GM10266 (cell line): ENCODE measurements at regions not wholly inside any gene's neighbourhood (a gene's known extent, or its start where the extent isn't known, plus 50 kb on each side); places are given as distances from the start of the nearest gene placed in this dataset.

Source experiments
- DNase-seq: peaks from one replicate; pipeline ENCODE4 v3.0.0; 2012; ENCODE audit errors: extremely low spot score
- TF ChIP-seq, protein P1 (sequence below): IDR thresholded peaks from 2 replicates; pipeline ENCODE4 v1.5.1; 2012; ENCODE audit warnings: mild to moderate bottlenecking, low read depth; ENCODE audit not compliant: control insufficient read depth, insufficient read depth; ENCODE audit errors: missing control alignments

- DNase-seq = no peak
- TF ChIP-seq, protein P1, sequence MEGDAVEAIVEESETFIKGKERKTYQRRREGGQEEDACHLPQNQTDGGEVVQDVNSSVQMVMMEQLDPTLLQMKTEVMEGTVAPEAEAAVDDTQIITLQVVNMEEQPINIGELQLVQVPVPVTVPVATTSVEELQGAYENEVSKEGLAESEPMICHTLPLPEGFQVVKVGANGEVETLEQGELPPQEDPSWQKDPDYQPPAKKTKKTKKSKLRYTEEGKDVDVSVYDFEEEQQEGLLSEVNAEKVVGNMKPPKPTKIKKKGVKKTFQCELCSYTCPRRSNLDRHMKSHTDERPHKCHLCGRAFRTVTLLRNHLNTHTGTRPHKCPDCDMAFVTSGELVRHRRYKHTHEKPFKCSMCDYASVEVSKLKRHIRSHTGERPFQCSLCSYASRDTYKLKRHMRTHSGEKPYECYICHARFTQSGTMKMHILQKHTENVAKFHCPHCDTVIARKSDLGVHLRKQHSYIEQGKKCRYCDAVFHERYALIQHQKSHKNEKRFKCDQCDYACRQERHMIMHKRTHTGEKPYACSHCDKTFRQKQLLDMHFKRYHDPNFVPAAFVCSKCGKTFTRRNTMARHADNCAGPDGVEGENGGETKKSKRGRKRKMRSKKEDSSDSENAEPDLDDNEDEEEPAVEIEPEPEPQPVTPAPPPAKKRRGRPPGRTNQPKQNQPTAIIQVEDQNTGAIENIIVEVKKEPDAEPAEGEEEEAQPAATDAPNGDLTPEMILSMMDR = no peak
Measured at GRCh38 chr2:22347306-22347705, 1037.7 kb upstream of the KLHL29 start.

DNA sequence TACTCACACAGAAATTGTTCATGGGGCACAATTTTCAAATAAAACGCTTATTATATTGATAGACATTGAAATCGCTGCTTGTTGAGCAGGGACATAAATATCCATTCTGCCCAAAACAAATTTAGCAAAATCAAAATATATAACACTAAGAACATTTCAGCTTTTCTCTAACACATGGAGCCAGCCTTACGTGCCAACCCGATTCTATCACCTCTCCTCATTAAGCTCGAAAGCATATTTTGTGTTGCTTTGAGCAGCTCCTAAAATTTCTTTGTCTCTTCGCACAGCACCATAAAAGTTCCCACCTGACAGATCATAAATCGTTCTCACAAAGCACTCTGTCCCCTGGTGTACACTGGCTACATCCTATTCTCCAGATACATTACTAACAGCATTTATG lies 1034.4 kb upstream of the KLHL29 start:
- no peak for DNase-seq
- TF ChIP-seq, protein P1 = no peak

DNA sequence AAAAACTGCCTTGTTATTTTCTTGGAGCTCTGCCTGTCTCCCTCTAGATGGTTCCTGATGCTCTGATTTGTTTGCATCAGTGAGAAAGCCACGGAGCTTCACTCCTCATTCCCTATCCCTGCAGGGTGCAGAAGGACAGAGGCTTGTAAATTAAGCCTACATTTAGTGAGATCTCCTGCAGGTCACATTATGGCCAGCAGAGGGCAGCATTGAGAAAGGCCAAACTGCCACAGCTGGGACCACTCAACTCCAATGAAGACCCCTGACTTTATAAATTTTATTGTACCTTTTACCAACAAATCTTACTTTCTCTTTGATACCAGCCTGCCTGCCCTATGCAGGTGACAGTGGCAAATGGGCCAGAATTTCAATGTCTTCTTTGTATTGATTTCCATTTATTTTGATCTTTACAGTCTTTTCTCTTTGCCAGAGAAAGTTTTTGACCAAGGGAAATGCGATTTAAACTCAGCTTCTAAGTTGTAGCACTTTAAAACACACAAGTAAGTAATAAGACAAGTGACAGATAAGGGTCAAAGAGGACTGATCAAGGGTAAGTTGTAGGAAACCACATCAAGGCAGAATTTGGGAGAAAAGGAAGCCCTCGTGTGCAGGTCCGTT lies 1029.1 kb upstream of the KLHL29 start:
- TF ChIP-seq, protein P1 = peak; percentile 90
- DNase-seq = peak; percentile 36

DNA sequence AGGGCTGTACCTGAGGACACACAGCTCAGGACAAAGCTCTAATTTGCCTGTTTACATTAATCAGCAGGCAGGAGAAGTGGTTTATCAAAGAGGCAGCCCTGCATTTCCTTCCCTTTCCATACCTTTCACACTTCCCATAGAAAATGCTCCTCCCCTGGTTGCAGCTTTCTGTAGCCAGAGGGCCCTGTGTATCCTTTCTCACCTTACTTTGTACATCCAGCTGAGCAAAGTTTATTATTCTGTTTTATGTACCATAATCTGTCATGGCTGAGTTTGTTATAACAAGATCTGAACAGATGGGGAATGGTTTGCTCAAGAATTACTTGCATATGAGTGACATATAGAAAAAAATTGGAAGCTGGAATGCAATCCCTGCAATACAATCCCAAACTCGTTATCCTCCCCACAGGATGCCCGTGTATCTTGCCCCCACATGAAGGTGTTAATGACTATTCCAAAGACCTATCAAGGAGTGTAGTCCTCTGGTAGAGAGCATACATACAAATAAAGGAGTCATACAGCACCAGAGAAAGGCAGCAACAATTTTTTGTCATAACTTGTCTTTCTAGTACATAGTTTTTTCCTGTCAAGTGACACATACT lies 1025.8 kb upstream of the KLHL29 start:
- DNase-seq = no peak
- TF ChIP-seq, protein P1 = no peak

GRCh38 chr2:22360735-22361374 lies 1024.1 kb upstream of the KLHL29 start:
- TF ChIP-seq, protein P1 = no peak
- no peak for DNase-seq

DNA sequence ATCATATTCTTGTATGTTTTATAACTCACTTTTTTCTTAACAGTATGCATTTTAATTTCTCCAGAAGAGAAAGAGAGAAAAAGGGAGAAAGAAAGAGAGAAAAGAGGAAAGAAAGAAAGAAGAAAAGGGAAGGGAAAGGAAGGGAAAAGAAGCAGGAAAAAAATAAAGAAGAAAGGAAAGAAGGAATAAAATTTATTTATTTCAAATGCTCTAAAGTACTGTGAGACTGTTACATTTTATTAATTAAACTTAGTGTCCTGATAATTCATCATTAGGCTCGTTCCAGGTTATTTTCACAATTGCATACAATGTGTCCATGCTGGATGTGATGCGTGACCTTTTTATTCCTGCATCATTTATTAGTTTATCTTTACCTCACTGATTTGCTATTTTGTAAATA lies 1023.4 kb upstream of the KLHL29 start:
- TF ChIP-seq, protein P1 = no peak
- DNase-seq = no peak

DNA sequence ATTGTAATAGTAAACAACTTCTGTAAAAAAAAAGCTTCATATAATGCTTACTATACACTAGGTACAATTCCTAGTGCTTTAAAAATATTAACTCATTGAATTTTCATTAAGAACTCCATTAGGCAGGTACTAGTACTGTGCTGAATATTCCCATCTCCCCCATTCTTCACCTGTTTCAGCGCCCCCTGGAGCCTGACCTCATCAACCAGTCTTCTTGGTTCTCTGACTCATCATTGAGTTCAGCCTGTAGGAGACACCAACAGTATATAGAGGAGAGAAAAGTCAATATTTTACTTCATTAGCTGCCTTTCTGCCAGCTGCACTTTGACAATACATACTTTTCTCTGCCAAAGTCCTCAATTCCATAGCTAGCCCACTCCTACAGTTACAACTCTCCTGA lies 1009.9 kb upstream of the KLHL29 start:
- DNase-seq = no peak
- TF ChIP-seq, protein P1 = no peak
